ENCODE measurements at regions not wholly inside any gene's neighbourhood (a gene's known extent, or its start where the extent isn't known, plus 50 kb on each side); places are given as distances from the start of the nearest gene placed in this dataset.

- DNase-seq = no peak
- Histone ChIP-seq H3K4me3 (replicated peaks in 1 of 3; ENCODE audit: low read depth in 2 of 3, low read length in 3 of 3) (no peak overlapping the region), H3K9me3 (replicated peaks in 1 of 2; ENCODE audit: control insufficient read depth in 1 of 2, insufficient read depth in 1 of 2, low read length in 2 of 2) (peaks cover 0 to 4% of the 10 kb centered on the region in 2 donors), H3K9ac (ENCODE audit: insufficient read depth, low read length, poor library complexity, severe bottlenecking) (no peak overlapping the region), H2AFZ (ENCODE audit: insufficient read depth, low read depth, low read length, poor library complexity, severe bottlenecking) (no peak overlapping the region), H3K4me2 (replicated peaks; ENCODE audit: extremely low read depth, low read length, poor library complexity, severe bottlenecking) (no peak overlapping the region), H4K20me1 (ENCODE audit: insufficient read depth, low read length) (no peaks in the 10 kb centered on the region), H3K36me3 (replicated peaks in 1 of 2; ENCODE audit: control insufficient read depth in 1 of 2, insufficient read depth in 2 of 2, low read length in 2 of 2) (no peaks in the 10 kb centered on the region), H3K4me1 (ENCODE audit: control insufficient read depth in 1 of 2, insufficient read depth in 2 of 2, low read length in 2 of 2) (no peaks in the 10 kb centered on the region), H3K79me2 (ENCODE audit: insufficient read depth, low read length) (no peaks in the 10 kb centered on the region), H3K27ac (ENCODE audit: low read depth in 1 of 2, low read length in 2 of 2) (no peak overlapping the region), H3K27me3 (ENCODE audit: control insufficient read depth in 2 of 2, insufficient read depth in 2 of 2, low read length in 2 of 2) (no peaks in the 10 kb centered on the region)
- TF ChIP-seq CTCF (IDR thresholded peaks at IDR 0.05) = no peak
- intact Hi-C loops (cut with micrococcal nuclease) = no loop called here
- Mint-ChIP-seq H3K9me3 (peaks cover 0 to 6% (median 2%) of the 10 kb centered on the region in 7 donors), H3K27me3 (ENCODE audit: low read depth in 3 of 3) (no peaks in the 10 kb centered on the region), H3K4me1 (no peaks in the 10 kb centered on the region), H3K27ac (no peak overlapping the region), H3K4me3 (no peak overlapping the region), H3K36me3 (no peaks in the 10 kb centered on the region)
Measured at GRCh38 chr11:38935941-38936340, 2337.9 kb upstream of the RAG2 start.

GRCh38 chr11:38927993-38928392, 2330.0 kb upstream of the RAG2 start:
- Mint-ChIP-seq H3K9me3 (peaks cover 0 to 10% (median 2%) of the 10 kb centered on the region in 7 donors), H3K4me3 (no peak overlapping the region), H3K27me3 (ENCODE audit: low read depth in 3 of 3) (peaks cover 0 to 1% (median 0%) of the 10 kb centered on the region in 3 donors), H3K4me1 (no peaks in the 10 kb centered on the region), H3K36me3 (no peaks in the 10 kb centered on the region), H3K27ac (no peak overlapping the region)
- H3K36me3 ChIP-seq (replicated peaks in 1 of 2; ENCODE audit: control insufficient read depth in 1 of 2, insufficient read depth in 2 of 2, low read length in 2 of 2) = no peaks in the 10 kb centered on the region
- WGBS (ENCODE audit: insufficient coverage) = no CpG with 5 or more reads among the region's 2 CpGs
- H3K27me3 ChIP-seq (ENCODE audit: control insufficient read depth in 2 of 2, insufficient read depth in 2 of 2, low read length in 2 of 2) = no peaks in the 10 kb centered on the region
- no peaks in the 10 kb centered on the region for H3K4me1 ChIP-seq (ENCODE audit: control insufficient read depth in 1 of 2, insufficient read depth in 2 of 2, low read length in 2 of 2)
- H4K20me1 ChIP-seq (ENCODE audit: insufficient read depth, low read length) = no peaks in the 10 kb centered on the region
- no peak for DNase-seq
- H3K27ac ChIP-seq (ENCODE audit: low read depth in 1 of 2, low read length in 2 of 2) = no peak overlapping the region
- H3K4me2 ChIP-seq (replicated peaks; ENCODE audit: extremely low read depth, low read length, poor library complexity, severe bottlenecking) = no peak overlapping the region
- H3K9ac ChIP-seq (ENCODE audit: insufficient read depth, low read length, poor library complexity, severe bottlenecking) = no peak overlapping the region
- H3K4me3 ChIP-seq (replicated peaks in 1 of 3; ENCODE audit: low read depth in 2 of 3, low read length in 3 of 3) = no peak overlapping the region
- no peaks in the 10 kb centered on the region for H3K79me2 ChIP-seq (ENCODE audit: insufficient read depth, low read length)
- no peak overlapping the region for H2AFZ ChIP-seq (ENCODE audit: insufficient read depth, low read depth, low read length, poor library complexity, severe bottlenecking)
- peaks cover 0 to 6% of the 10 kb centered on the region in 2 donors for H3K9me3 ChIP-seq (replicated peaks in 1 of 2; ENCODE audit: control insufficient read depth in 1 of 2, insufficient read depth in 1 of 2, low read length in 2 of 2)
- TF ChIP-seq CTCF (IDR thresholded peaks at IDR 0.05) = no peak
- intact Hi-C loops (cut with micrococcal nuclease) = no loop called here
